ENCODE measurements at regions not wholly inside any gene's neighbourhood (a gene's known extent, or its start where the extent isn't known, plus 50 kb on each side); places are given as distances from the start of the nearest gene placed in this dataset.

DNA sequence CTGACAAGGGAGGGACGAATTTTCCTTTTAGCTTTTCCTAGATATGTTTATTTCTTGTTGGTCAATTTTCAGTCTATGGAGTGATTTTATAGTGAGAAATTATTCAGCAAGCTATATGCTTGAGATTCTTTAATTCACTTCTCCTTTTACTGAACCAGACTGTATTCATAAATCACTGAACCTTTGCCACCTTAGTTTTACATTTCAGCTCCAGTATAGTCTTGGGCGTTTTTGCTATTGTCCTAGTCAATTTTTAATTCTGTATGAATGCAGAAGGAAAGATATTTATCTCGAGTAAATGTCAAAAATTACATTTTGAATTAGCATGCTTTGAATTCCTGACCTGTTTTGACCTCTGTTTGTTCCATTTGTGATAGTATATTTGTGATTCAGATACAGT lies 468.9 kb downstream of the IPMK start:
- no peak overlapping the region for H3K4me3 ChIP-seq (ENCODE audit: low read depth, low read length)
- TF ChIP-seq, protein P1, sequence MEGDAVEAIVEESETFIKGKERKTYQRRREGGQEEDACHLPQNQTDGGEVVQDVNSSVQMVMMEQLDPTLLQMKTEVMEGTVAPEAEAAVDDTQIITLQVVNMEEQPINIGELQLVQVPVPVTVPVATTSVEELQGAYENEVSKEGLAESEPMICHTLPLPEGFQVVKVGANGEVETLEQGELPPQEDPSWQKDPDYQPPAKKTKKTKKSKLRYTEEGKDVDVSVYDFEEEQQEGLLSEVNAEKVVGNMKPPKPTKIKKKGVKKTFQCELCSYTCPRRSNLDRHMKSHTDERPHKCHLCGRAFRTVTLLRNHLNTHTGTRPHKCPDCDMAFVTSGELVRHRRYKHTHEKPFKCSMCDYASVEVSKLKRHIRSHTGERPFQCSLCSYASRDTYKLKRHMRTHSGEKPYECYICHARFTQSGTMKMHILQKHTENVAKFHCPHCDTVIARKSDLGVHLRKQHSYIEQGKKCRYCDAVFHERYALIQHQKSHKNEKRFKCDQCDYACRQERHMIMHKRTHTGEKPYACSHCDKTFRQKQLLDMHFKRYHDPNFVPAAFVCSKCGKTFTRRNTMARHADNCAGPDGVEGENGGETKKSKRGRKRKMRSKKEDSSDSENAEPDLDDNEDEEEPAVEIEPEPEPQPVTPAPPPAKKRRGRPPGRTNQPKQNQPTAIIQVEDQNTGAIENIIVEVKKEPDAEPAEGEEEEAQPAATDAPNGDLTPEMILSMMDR (IDR thresholded peaks at IDR 0.05; ENCODE audit: control insufficient read depth, extremely low read depth, insufficient read depth) = no peak
- no peak for DNase-seq (ENCODE audit: low read depth)

DNA sequence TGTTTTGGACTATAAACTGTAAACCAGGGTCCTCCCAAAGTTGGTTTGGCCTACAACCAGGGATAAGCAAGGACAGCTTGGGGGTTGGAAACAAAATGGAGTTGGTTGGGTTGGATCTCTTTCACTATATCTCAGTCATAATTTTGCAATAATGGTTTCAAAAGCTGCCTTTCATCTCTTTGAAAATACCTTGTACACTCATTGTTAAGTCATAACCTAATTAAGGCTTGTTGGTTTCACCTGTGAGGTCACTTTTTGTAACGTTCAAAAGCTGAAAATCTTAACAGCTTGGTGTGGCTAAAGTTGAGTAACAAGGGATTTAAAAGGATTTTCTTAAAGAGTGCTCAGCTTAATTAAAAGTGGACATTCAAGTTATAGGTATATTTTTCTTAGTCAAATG lies 476.1 kb downstream of the IPMK start:
- no peak for DNase-seq (ENCODE audit: low read depth)
- TF ChIP-seq, protein P1 (IDR thresholded peaks at IDR 0.05; ENCODE audit: control insufficient read depth, extremely low read depth, insufficient read depth) = no peak
- no peak overlapping the region for H3K4me3 ChIP-seq (ENCODE audit: low read depth, low read length)

DNA sequence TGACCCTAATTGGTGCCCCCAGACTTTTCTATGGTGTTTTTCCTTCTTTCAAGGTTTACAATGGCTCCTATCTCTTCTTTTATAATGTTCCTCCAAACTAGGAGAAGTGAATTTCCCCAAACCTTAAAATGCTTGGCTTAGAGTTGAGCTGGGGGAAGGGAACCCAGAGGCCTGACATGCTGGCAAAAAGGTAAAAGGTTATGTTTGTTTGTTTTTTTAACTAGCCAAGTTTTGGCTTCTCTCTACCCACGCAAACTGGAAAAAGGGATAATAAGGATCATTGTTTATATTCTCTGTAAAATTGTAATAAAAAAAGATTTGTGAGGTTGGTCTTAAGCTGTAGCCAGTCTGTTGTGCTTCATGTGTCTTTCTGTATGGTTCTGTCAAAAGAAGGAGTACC lies 477.0 kb downstream of the IPMK start:
- H3K4me3 ChIP-seq (ENCODE audit: low read depth, low read length) = no peak overlapping the region
- DNase-seq (ENCODE audit: low read depth) = no peak
- TF ChIP-seq, protein P1 (IDR thresholded peaks at IDR 0.05; ENCODE audit: control insufficient read depth, extremely low read depth, insufficient read depth) = no peak

DNA sequence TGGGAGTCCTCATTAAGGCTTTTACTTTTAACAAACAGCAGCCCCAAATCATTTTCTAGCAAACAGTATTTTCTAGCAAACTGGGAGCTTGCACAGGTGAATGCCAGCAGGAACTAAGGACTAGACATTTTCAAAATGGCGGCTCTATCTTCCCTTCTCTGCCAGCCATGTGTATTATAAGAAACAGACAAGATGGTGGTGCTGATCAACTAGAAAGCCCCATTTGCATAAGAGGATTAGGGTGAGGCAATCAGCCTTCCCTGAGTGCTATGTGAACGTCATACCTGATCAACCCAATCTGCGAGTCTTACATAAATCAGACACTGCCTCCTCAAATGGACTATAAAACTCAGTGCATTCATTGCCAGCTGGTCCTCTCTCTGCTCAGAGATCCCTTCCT lies 479.6 kb downstream of the IPMK start:
- no peak for DNase-seq (ENCODE audit: low read depth)
- TF ChIP-seq, protein P1 (IDR thresholded peaks at IDR 0.05; ENCODE audit: control insufficient read depth, extremely low read depth, insufficient read depth) = no peak
- H3K4me3 ChIP-seq (ENCODE audit: low read depth, low read length) = no peak overlapping the region

DNA sequence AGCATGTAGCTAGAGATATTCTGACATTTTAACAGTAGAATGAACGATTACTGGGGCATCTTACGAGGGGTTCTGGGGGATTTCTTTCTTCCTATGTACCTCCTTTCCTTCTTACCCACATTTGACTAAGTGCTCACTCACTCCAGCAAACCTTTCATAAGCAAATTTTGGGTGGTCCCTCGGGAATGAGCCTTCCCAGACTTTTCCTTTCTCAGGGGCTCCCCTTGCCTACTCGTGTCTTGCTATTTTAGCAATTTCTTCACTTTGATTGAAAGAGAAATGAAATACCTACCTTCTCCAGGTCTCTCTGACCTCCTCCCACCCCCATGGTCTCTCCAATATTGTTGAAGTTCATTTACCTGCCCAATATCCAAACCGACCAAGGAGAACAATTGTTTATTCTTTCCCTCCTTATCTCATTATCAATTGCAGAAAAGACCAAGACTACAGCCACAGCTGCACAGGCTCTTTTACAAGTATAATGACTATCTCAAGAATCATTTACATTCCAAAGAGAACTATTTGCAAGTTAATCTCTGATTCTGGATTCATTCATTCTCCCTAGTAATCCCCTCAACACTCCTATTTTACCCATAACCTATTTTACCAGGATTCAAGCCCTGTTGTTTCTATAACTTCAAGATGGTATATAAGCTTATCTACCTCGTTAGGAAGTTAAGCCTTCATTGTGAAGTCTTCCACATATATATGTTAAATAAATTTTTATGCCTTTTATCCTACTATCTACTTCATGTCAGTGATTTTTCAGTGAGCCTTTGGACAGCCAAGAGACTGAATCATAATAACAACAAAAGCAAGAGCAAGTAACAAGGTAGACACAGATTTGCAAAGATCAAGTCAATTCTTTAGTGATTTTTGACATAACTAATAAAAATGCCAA lies 480.6 kb downstream of the IPMK start:
- DNase-seq (ENCODE audit: low read depth) = no peak
- TF ChIP-seq, protein P1 (IDR thresholded peaks at IDR 0.05; ENCODE audit: control insufficient read depth, extremely low read depth, insufficient read depth) = no peak
- no peak overlapping the region for H3K4me3 ChIP-seq (ENCODE audit: low read depth, low read length)

DNA sequence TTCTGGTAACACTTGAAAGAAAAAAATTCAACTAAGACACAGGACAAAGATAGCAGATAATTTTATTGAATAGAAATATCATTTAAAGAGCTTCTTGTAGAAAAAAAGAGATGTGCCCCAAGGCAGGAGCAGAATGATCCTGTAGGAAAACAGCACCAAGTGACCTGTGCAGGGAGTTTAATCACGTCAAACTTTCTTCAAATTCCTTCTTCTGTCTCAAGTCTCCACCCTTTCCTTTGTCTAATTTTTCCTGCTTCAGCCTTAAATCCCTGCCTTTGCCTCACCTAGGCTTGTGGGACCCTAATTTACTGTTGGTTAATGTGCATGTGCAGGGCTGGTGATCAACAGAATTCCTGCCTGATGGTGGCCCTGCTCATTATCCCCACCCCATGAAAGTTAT lies 481.4 kb downstream of the IPMK start:
- no peak for DNase-seq (ENCODE audit: low read depth)
- TF ChIP-seq, protein P1 (IDR thresholded peaks at IDR 0.05; ENCODE audit: control insufficient read depth, extremely low read depth, insufficient read depth) = no peak
- no peak overlapping the region for H3K4me3 ChIP-seq (ENCODE audit: low read depth, low read length)

DNA sequence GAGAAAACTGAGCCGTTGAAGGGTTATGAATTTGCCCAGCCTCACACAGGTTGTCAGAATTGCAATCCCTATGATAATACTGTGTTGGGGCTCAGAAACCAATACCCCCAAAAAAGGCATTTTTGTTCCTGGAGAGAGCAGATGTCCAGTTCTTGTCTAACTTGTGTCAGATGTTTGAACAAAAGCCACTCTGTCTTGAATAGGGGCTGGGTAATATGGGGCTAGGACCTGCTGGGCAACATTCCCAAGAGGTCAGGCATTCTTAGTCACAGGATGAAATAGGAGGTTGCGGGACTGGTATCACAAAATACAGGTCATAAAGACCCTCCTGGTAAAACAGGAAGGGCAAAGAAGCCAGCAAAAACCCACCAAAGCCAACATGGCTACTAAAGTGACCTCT lies 482.1 kb downstream of the IPMK start:
- no peak for DNase-seq (ENCODE audit: low read depth)
- TF ChIP-seq, protein P1 (IDR thresholded peaks at IDR 0.05; ENCODE audit: control insufficient read depth, extremely low read depth, insufficient read depth) = no peak

More for the DNA sequence above, 482.1 kb downstream of the IPMK start:
- H3K4me3 ChIP-seq (ENCODE audit: low read depth, low read length) = no peak overlapping the region
